ENCODE measurements at regions not wholly inside any gene's neighbourhood (a gene's known extent, or its start where the extent isn't known, plus 50 kb on each side); places are given as distances from the start of the nearest gene placed in this dataset.

DNA sequence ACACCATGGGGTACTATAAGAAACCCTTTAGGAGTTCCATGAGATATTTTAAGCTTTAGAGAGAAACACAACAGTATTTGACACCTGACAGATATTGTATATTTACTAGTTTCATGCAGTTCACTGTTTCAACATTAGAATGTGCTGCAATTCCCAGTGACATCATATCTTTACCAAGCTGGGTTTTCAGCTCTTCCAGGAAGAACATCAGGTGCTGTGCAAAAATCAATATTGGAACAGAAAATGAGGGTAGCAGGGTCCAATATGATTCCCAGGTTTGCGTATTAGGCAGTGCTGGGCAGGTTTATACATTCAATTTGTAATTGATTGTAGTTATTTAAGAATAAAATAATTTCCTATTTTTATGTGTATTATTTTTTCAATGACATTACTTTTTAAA is 500.0 kb upstream of the EPHA7 start:
- TF ChIP-seq POLR2AphosphoS5 (IDR thresholded peaks at IDR 0.05): no peak
- no peak for TF ChIP-seq TAF1 (IDR thresholded peaks at IDR 0.05; ENCODE audit: low read depth)
- TF ChIP-seq, protein P1, sequence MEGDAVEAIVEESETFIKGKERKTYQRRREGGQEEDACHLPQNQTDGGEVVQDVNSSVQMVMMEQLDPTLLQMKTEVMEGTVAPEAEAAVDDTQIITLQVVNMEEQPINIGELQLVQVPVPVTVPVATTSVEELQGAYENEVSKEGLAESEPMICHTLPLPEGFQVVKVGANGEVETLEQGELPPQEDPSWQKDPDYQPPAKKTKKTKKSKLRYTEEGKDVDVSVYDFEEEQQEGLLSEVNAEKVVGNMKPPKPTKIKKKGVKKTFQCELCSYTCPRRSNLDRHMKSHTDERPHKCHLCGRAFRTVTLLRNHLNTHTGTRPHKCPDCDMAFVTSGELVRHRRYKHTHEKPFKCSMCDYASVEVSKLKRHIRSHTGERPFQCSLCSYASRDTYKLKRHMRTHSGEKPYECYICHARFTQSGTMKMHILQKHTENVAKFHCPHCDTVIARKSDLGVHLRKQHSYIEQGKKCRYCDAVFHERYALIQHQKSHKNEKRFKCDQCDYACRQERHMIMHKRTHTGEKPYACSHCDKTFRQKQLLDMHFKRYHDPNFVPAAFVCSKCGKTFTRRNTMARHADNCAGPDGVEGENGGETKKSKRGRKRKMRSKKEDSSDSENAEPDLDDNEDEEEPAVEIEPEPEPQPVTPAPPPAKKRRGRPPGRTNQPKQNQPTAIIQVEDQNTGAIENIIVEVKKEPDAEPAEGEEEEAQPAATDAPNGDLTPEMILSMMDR (IDR thresholded peaks at IDR 0.05; ENCODE audit: poor library complexity, severe bottlenecking): no peak
- TF ChIP-seq EP300 (conservative IDR thresholded peaks at IDR 0.05; ENCODE audit: poor library complexity, severe bottlenecking): no peak
- TF ChIP-seq RAD21 (conservative IDR thresholded peaks at IDR 0.05): no peak
- TF ChIP-seq, protein P2, sequence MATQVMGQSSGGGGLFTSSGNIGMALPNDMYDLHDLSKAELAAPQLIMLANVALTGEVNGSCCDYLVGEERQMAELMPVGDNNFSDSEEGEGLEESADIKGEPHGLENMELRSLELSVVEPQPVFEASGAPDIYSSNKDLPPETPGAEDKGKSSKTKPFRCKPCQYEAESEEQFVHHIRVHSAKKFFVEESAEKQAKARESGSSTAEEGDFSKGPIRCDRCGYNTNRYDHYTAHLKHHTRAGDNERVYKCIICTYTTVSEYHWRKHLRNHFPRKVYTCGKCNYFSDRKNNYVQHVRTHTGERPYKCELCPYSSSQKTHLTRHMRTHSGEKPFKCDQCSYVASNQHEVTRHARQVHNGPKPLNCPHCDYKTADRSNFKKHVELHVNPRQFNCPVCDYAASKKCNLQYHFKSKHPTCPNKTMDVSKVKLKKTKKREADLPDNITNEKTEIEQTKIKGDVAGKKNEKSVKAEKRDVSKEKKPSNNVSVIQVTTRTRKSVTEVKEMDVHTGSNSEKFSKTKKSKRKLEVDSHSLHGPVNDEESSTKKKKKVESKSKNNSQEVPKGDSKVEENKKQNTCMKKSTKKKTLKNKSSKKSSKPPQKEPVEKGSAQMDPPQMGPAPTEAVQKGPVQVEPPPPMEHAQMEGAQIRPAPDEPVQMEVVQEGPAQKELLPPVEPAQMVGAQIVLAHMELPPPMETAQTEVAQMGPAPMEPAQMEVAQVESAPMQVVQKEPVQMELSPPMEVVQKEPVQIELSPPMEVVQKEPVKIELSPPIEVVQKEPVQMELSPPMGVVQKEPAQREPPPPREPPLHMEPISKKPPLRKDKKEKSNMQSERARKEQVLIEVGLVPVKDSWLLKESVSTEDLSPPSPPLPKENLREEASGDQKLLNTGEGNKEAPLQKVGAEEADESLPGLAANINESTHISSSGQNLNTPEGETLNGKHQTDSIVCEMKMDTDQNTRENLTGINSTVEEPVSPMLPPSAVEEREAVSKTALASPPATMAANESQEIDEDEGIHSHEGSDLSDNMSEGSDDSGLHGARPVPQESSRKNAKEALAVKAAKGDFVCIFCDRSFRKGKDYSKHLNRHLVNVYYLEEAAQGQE (IDR thresholded peaks at IDR 0.05; ENCODE audit: borderline replicate concordance): no peak
- TF ChIP-seq EZH2 (IDR thresholded peaks at IDR 0.05; ENCODE audit: borderline replicate concordance, insufficient read depth, low read length, poor library complexity, severe bottlenecking): no peak
- no peak for TF ChIP-seq MXI1 (conservative IDR thresholded peaks at IDR 0.05; ENCODE audit: poor library complexity, severe bottlenecking)
- no peak for TF ChIP-seq SMC3 (conservative IDR thresholded peaks at IDR 0.05; ENCODE audit: poor library complexity)

Data from neural cell (in vitro differentiated cells).